Spleen (tissue), 7 donors: ENCODE measurements at regions not wholly inside any gene's neighbourhood (a gene's known extent, or its start where the extent isn't known, plus 50 kb on each side); places are given as distances from the start of the nearest gene placed in this dataset.

ENCODE experiments used
- CTCF ChIP-seq, 11 experiments: fragments of 200-600 bp in 7 of 11; fragments of 450-650 bp in 4 of 11; sonication (generic) in 4 of 11; IDR thresholded peaks in 8 of 11; conservative IDR thresholded peaks in 3 of 11; 1 replicate in 7 of 11; 2 replicates in 4 of 11; pipeline versions ENCODE4 v1.4.0 to v1.8.0; 2016 to 2021; ENCODE audit warnings: antibody characterized with exemption in 11 of 11, inconsistent platforms in 4 of 11, mild to moderate bottlenecking in 1 of 11
- POLR2A ChIP-seq, 3 donors: fragments of 450-650 bp; IDR thresholded peaks; one replicate each; pipeline ENCODE4 v1.5.1; 2017; ENCODE audit warnings: antibody characterized with exemption in 3 of 3, mild to moderate bottlenecking in 1 of 3
- donor health status: DM: no; HTN: no; CAD: no; lungs with moderate emphysema.
- donor health status: DM: no; HTN: no; CAD: no.
- donor health status: DM: no; HTN: no; CAD: no.

- no peak for TF ChIP-seq CTCF (IDR thresholded peaks at IDR 0.05 in 8 of 11, conservative IDR thresholded peaks at IDR 0.05 in 3 of 11)
- TF ChIP-seq POLR2A (IDR thresholded peaks at IDR 0.05), result no peak
These were observed 479.0 kb downstream of the CAAP1 start for GRCh38 chr9:26413611-26414010.
